B cell (primary cell): ENCODE measurements at regions not wholly inside any gene's neighbourhood (a gene's known extent, or its start where the extent isn't known, plus 50 kb on each side); places are given as distances from the start of the nearest gene placed in this dataset.

ENCODE experiments used
- ATAC-seq: fragments of 200-7000 bp; cut with Tn5 transposase; one replicate; pipeline ENCODE4 v1.10.0; 2021; ENCODE audit warnings: low read depth, mild to moderate bottlenecking, moderate number of reproducible peaks, moderate library complexity
- CTCF ChIA-PET: fragments of 350-600 bp; sonication (Branson Sonifier 250); formaldehyde crosslinking; loops from one replicate; lab custom pipeline; 2021; ENCODE audit warnings: antibody characterized with exemption, inconsistent platforms; lab: Charles Lee
- POLR2A ChIA-PET: fragments of 350-600 bp; sonication (Branson Sonifier 250); formaldehyde crosslinking; loops from one replicate; lab custom pipeline; 2021; ENCODE audit warnings: antibody characterized with exemption; lab: Charles Lee
- DNase-seq: peaks from one replicate; pipeline ENCODE4 v3.0.0; 2013
- H2AFZ ChIP-seq: 2 replicates; pipeline ENCODE4 v1.6.1; 2012; ENCODE audit warnings: mild to moderate bottlenecking, low read depth, low read length; ENCODE audit not compliant: insufficient read depth, poor library complexity, severe bottlenecking
- H3K27ac ChIP-seq, 2 donors: 1 replicate in 1 of 2; 2 replicates in 1 of 2; pipeline ENCODE4 v1.5.1; 2012 to 2013; ENCODE audit warnings: low read length in 2 of 2, mild to moderate bottlenecking in 2 of 2, moderate library complexity in 1 of 2
- H3K27me3 ChIP-seq, 4 experiments: fragments of 200-600 bp in 1 of 4; sonication (generic) in 1 of 4; replicated peaks in 1 of 4; 1 replicate in 2 of 4; 2 replicates in 2 of 4; pipeline versions ENCODE4 v1.6.1 to v1.7.0; 2013 to 2016; ENCODE audit warnings: low read length in 3 of 4, mild to moderate bottlenecking in 2 of 4, mixed read lengths in 1 of 4, moderate library complexity in 1 of 4; ENCODE audit not compliant: insufficient read depth in 4 of 4, control insufficient read depth in 3 of 4; ENCODE audit errors: control extremely low read depth in 1 of 4
- H3K36me3 ChIP-seq, 2 experiments: replicated peaks in 1 of 2; 1 replicate in 1 of 2; 2 replicates in 1 of 2; pipeline versions ENCODE4 v1.6.1 to v1.7.1; 2013; ENCODE audit warnings: low read length in 1 of 2; ENCODE audit not compliant: insufficient read depth in 2 of 2, control insufficient read depth in 1 of 2; ENCODE audit errors: control extremely low read depth in 1 of 2, extremely low read depth in 1 of 2
- H3K4me1 ChIP-seq, 2 donors: fragments of 200-600 bp in 1 of 2; sonication (generic) in 1 of 2; 1 replicate in 1 of 2; 2 replicates in 1 of 2; pipeline versions ENCODE4 v1.5.1 to v1.6.1; 2013 to 2017; ENCODE audit warnings: low read length in 2 of 2; ENCODE audit not compliant: control insufficient read depth in 2 of 2, insufficient read depth in 2 of 2
- H3K4me2 ChIP-seq: replicated peaks from 2 replicates; pipeline ENCODE3; 2012; ENCODE audit warnings: mild to moderate bottlenecking, low read depth, low read length; ENCODE audit not compliant: poor library complexity, severe bottlenecking
- H3K4me3 ChIP-seq, 5 experiments: fragments of 200-600 bp in 1 of 5; sonication (generic) in 1 of 5; 1 replicate in 3 of 5; 2 replicates in 2 of 5; pipeline versions ENCODE4 v1.5.1 to v1.7.0; 2011 to 2016; ENCODE audit warnings: low read length in 4 of 5, mild to moderate bottlenecking in 4 of 5, low read depth in 2 of 5, control low read depth in 1 of 5, moderate library complexity in 1 of 5; ENCODE audit not compliant: insufficient read depth in 1 of 5; ENCODE audit errors: control extremely low read depth in 1 of 5, extremely low read depth in 1 of 5
- H3K79me2 ChIP-seq: fragments of 200-600 bp; sonication (generic); one replicate; pipeline ENCODE4 v1.6.0; 2016; ENCODE audit warnings: low read length; ENCODE audit not compliant: control insufficient read depth, insufficient read depth
- H3K9ac ChIP-seq: fragments of 200-600 bp; sonication (generic); 2 replicates; pipeline ENCODE4 v1.6.1; 2017; ENCODE audit warnings: mild to moderate bottlenecking, low read length, moderate library complexity
- H3K9me3 ChIP-seq, 3 donors: one replicate each; pipeline versions ENCODE4 v1.6.1 to v1.7.1; 2013; ENCODE audit warnings: low read length in 2 of 3; ENCODE audit not compliant: control insufficient read depth in 2 of 3, insufficient read depth in 1 of 3; ENCODE audit errors: control extremely low read depth in 1 of 3
- H4K20me1 ChIP-seq: 2 replicates; pipeline ENCODE4 v1.6.0; 2012; ENCODE audit warnings: mild to moderate bottlenecking, low read length; ENCODE audit not compliant: insufficient read depth, control insufficient read depth, poor library complexity, severe bottlenecking
- H3K27ac Mint-ChIP-seq: one replicate; pipeline ENCODE4 v1.8.0; 2021; ENCODE audit warnings: mixed read lengths
- H3K27me3 Mint-ChIP-seq: one replicate; pipeline ENCODE4 v1.8.0; 2021; ENCODE audit warnings: mixed read lengths
- H3K4me1 Mint-ChIP-seq: one replicate; pipeline ENCODE4 v1.8.0; 2021; ENCODE audit warnings: mixed read lengths
- H3K4me3 Mint-ChIP-seq: one replicate; pipeline ENCODE4 v1.8.0; 2021; ENCODE audit warnings: mixed read lengths
- H3K9me3 Mint-ChIP-seq: one replicate; pipeline ENCODE4 v1.8.0; 2022; ENCODE audit warnings: mixed read lengths; ENCODE audit not compliant: insufficient read depth
- EZH2 ChIP-seq: IDR thresholded peaks from 2 replicates; pipeline ENCODE4 v1.6.1; 2012; ENCODE audit warnings: borderline replicate concordance, low read depth, mild to moderate bottlenecking, moderate library complexity, low read length; ENCODE audit not compliant: insufficient read depth, poor library complexity, severe bottlenecking
- WGBS: methylation state at CpG from one replicate; pipeline ENCODE4 v1.1.5; 2013; ENCODE audit warnings: missing lambda C conversion rate; ENCODE audit not compliant: insufficient coverage; 5-methylcytosine and 5-hydroxymethylcytosine counted together
- intact Hi-C: fragments of 100-400 bp; cut with micrococcal nuclease; formaldehyde crosslinking; loops from one replicate; pipeline ENCODE4 v1.10.0; 2022
- TF ChIP-seq, protein P1 (sequence below): fragments of 200-600 bp; IDR thresholded peaks from one replicate; pipeline ENCODE4 v1.8.0; 2022; ENCODE audit warnings: antibody characterized with exemption, mild to moderate bottlenecking

DNA sequence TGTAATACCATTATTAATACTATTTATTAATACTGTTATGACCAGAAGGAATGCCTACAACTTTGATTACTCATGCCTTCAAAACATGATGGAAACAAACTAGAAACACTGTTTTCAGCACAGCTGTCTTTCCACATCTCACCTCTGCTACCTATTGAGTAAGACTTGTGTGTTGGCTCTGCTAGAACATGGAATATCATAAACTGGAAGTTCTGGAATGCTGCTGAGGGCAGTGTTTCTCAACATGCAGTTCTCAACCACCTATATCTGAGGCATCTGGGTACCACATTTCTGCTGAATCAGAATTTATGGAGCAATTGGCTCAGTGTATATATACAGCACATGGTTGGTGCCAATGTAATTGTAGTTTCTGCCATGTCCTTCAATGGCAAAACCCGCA, 392.1 kb downstream of the TUSC7 start:
- Histone ChIP-seq H3K27ac (no peak overlapping the region), H3K79me2 (no peaks in the 10 kb centered on the region), H3K9me3 (no peaks in the 10 kb centered on the region), H3K9ac (no peak overlapping the region), H2AFZ (no peak overlapping the region), H3K4me2 (no peak overlapping the region), H3K27me3 (no peaks in the 10 kb centered on the region), H3K4me1 (no peaks in the 10 kb centered on the region), H3K4me3 (no peak overlapping the region), H3K36me3 (no peaks in the 10 kb centered on the region), H4K20me1 (no peaks in the 10 kb centered on the region)
- ATAC-seq = no peak
- intact Hi-C loops = no loop called here
- H3K4me3 Mint-ChIP-seq = no peak overlapping the region
- no peak for TF ChIP-seq EZH2
- TF ChIP-seq, protein P1, sequence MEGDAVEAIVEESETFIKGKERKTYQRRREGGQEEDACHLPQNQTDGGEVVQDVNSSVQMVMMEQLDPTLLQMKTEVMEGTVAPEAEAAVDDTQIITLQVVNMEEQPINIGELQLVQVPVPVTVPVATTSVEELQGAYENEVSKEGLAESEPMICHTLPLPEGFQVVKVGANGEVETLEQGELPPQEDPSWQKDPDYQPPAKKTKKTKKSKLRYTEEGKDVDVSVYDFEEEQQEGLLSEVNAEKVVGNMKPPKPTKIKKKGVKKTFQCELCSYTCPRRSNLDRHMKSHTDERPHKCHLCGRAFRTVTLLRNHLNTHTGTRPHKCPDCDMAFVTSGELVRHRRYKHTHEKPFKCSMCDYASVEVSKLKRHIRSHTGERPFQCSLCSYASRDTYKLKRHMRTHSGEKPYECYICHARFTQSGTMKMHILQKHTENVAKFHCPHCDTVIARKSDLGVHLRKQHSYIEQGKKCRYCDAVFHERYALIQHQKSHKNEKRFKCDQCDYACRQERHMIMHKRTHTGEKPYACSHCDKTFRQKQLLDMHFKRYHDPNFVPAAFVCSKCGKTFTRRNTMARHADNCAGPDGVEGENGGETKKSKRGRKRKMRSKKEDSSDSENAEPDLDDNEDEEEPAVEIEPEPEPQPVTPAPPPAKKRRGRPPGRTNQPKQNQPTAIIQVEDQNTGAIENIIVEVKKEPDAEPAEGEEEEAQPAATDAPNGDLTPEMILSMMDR = no peak
- H3K27ac Mint-ChIP-seq = no peak overlapping the region
- peaks cover 2% of the 10 kb centered on the region for H3K27me3 Mint-ChIP-seq
- H3K4me1 Mint-ChIP-seq = no peaks in the 10 kb centered on the region
- POLR2A ChIA-PET = no interaction called here
- H3K9me3 Mint-ChIP-seq = no peaks in the 10 kb centered on the region
- WGBS = no CpG with 5 or more reads among the region's 1 CpG
- no peak for DNase-seq
- CTCF ChIA-PET = no interaction called here

DNA sequence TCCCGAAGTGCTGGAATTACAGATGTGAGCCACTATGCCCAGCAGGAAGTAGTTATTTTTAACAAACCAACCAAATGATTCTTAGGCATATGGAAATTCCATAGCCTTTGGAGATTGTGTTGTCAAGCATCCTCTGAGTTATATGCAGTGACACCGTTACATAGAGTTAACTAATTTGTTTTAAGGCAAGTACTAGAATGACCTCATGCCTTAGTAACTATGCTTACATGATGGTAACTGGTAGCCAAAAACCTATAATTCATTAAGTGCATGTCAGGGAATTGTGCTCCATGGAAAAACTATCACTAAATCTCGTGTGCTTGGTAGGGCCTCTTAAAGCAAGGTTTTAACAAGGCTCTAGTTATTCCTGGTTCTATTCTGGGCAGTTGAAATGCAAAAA, 392.8 kb downstream of the TUSC7 start:
- 100% methylated on average over 1 of the region's 3 CpGs for WGBS
- H3K27ac Mint-ChIP-seq = no peak overlapping the region
- H3K27me3 Mint-ChIP-seq = peaks cover 2% of the 10 kb centered on the region
- no peaks in the 10 kb centered on the region for H3K27me3 ChIP-seq
- no peaks in the 10 kb centered on the region for H3K4me1 Mint-ChIP-seq
- no peaks in the 10 kb centered on the region for H4K20me1 ChIP-seq
- no peaks in the 10 kb centered on the region for H3K4me1 ChIP-seq
- intact Hi-C loops = no loop called here
- no peak overlapping the region for H3K4me2 ChIP-seq
- no peak overlapping the region for H3K4me3 Mint-ChIP-seq
- no peak overlapping the region for H3K9ac ChIP-seq
- H3K79me2 ChIP-seq = no peaks in the 10 kb centered on the region
- ATAC-seq (no peak), DNase-seq (no peak)
- ChIA-PET CTCF (no interaction called here), POLR2A (no interaction called here)
- H3K27ac ChIP-seq = no peak overlapping the region
- no peaks in the 10 kb centered on the region for H3K9me3 ChIP-seq
- H3K36me3 ChIP-seq = no peaks in the 10 kb centered on the region
- H3K4me3 ChIP-seq = no peak overlapping the region
- H3K9me3 Mint-ChIP-seq = no peaks in the 10 kb centered on the region
- no peak for TF ChIP-seq EZH2
- TF ChIP-seq, protein P1 = no peak
- H2AFZ ChIP-seq = no peak overlapping the region
